OCI-M2 (cell line): ENCODE measurements at regions not wholly inside any gene's neighbourhood (a gene's known extent, or its start where the extent isn't known, plus 50 kb on each side); places are given as distances from the start of the nearest gene placed in this dataset.
"Not testable (repeated sequence)": the region's sequence is repeated elsewhere in the genome, so short reads cannot be mapped to it uniquely, and the experiment has no call there.

Source experiments
- DNase-seq: peaks from one replicate; lab custom pipeline; 2025; ENCODE audit not compliant: unreplicated experiment; lab: John Stamatoyannopoulos, UW

- not testable (repeated sequence) for DNase-seq
These were observed 134.3 kb downstream of the CCDC71L start for GRCh38 chr7:106526617-106527016.

- no peak for DNase-seq
These were observed 136.3 kb downstream of the CCDC71L start for GRCh38 chr7:106524690-106525059.

DNA sequence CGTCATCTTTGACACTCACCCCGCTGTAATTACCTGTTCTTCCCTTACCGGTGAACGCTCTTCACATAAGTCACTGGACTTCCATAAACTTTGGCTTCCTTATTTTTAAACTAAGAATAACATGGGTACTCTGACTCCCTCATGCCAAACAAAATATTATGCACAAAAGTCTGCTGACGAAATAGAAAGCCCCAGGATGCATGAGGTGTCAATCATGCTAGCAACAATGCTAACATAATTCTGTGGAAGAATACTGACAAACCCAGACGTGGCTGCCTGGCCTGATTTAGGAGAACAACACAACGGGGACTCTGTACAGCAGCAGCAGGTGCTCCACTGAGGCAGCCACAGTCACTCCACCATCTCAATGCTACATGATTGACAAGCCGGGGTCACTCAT, 137.5 kb downstream of the CCDC71L start:
- DNase-seq: no peak

- no peak for DNase-seq
These were observed 138.3 kb downstream of the CCDC71L start for GRCh38 chr7:106522696-106523095.

DNA sequence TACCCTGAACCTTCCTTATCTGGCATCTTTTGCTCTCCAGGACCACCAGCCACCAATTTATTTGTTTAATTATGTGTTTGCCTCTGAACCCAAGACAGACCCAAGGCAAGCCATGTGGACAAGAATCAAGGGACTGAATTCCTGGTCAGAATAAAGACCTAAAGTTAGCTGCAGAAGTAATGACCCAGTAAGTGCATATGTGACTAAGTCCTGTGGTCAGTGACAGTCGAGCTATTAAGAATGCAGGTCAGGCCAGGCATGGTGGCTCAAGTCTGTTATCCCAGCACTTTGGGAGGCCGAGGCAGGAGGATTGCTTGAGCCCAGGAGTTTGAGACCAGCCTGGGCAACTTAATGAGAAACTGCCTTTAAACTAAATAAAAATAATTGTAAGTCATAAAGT, 139.4 kb downstream of the CCDC71L start:
- DNase-seq: no peak

- DNase-seq: no peak
These were observed 139.9 kb downstream of the CCDC71L start for GRCh38 chr7:106520962-106521514.

DNA sequence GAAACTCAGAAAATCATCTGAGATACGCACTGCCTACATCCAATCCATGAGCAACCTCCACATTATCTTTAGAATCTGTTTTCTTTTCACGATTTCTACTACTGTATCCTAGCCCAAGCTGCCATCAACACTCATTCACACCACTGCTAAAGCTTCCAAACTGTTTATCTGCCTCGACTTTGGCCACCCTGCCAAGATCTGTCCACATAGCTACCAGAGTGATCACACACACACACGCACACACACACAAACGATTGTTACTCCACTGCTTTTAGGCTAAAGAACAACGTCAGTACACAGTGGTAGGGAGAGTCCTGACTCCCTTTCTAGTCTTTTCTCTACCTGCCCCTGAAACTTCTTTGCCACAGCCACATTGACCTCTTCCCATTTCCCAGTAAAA, 142.0 kb downstream of the CCDC71L start:
- DNase-seq: no peak

DNA sequence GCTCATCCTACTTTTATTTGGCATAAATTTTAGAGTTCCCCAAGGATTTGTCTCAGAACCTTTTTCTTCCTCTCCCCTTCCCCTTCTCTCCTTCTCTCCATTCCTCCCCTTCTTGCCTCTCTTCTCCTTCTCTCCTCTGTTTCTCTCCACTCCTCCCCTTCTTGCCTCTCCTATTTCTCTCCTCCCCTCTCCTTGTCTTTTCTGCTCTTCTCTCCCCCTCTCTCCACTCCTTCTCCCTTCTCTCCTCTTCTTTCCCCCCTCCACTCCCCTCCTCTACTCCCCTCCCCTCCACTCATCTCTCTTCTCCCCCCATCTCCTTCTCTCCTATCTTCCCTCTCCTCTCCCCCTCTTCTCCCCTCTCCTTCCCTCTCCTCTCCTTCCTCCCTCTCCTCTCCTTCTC, 142.7 kb downstream of the CCDC71L start:
- no peak for DNase-seq

DNA sequence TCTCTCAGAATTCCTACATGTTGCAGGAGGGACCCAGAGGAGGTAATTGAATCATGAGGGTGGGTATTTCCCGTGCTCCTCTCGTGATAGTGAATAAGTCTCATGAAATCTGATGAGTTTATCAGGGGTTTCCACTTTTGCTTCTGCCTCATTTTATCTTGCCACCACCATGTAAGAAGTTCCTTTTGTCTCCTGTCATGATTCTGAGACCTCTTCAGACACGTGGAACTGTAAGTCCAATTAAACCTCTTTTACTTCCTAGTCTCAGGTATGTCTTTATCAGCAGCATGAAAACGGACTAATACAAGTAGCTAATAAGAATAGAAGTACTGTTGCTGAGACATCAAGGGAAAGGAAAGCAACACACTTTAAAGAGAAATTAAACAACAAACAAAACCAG, 143.4 kb downstream of the CCDC71L start:
- DNase-seq: no peak

DNA sequence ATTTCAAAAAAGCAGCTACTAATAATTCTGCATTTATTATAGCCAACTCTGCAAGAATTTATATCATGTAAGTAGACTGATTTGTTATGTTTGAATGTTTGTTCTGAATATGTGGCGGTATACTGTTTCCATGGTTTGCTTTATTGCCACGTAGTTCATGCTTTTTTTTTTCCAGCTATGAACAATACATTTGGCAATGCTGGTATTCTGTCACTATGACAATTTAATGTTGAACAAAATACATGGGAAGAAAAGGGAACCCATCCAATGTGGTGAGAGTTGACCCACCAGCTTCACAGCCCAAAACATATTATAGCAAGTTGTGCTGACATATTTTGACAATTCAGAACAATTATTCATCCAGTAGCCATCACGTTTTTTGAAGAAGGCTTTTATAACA, 145.6 kb downstream of the CCDC71L start:
- no peak for DNase-seq

- no peak for DNase-seq
These were observed 146.1 kb downstream of the CCDC71L start for GRCh38 chr7:106514881-106515280.

- DNase-seq: no peak
These were observed 148.7 kb downstream of the CCDC71L start for GRCh38 chr7:106512217-106512616.

DNA sequence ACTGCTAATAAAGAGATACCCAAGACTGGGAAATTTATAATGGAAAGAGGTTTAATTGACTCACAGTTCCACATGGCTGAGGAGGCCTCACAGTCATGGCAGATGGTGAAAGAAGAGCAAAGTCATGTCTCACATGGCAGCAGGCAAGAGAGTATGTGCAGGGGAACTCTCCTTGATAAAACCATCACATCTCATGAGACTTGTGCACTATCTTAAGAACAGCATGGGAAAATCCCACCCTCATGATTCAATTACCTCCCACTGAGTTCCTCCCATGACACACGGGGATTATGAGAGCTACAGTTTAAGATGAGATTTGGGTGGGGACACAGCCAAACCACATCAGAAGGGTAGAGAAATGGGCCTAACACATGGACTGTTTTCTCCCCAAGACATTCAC, 156.3 kb downstream of the CCDC71L start:
- no peak for DNase-seq

- no peak for DNase-seq
These were observed 156.8 kb downstream of the CCDC71L start for GRCh38 chr7:106504207-106504606.

DNA sequence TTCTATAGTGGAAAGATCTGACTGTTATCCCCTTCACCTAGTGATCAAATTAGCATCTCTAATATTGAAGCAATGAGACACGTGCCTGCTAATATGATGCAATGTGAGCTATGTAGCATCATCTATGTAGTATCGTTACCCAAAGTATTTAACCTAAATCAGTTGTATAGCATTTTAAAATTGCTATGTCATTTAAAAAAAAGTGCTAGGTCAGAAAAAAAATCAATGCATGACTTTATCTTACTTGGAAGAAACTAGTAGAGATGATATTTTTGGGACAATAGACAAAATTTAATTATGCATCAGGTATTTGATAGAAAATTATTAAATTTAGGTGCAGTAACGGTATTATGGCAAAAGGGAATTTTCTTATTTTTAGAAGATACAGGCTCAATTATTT, 157.3 kb downstream of the CCDC71L start:
- no peak for DNase-seq

DNA sequence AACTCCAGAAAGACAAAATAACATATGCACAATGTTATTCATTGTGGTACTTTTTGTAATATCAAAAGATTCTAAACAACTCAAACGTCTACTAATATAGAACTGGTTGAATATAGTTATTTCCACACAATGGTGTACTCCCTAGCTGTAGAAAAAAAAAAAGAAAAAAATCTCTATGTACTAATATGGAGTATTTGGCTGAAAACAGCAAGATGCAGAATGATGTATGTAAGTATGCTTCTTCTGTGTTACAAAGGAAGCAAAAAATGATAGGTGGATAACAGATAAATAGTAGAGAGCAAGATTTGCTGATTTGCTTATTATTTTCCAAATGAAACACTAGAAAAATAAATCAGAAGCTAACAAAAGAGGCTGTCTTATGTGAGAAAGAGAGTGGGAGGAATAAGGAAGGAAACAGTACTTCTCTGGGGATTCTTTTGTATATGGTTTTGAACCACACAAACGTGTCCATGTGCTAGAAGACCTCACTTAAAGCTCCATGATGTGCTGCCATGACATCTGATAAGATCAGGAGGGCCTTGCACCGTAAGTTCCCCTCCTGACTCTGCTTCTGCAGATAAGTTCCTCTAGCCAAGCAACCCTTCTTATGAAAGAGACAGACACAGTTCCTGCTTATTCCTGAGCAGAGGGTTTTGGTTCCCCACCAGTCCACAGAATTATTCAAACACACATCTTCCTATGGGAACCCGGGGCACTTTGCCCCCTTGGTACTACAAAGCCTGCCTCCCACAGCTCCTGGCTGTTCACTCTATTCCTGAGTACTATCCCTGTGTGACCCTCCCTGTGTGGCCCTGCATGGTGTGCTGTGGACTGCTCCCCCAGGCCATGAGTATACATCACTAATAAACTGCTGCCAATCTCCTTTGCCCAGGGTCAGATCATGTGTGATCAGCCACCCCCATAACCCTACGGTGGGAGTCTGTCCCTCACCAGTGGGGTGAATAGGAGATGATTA, 159.1 kb downstream of the CCDC71L start:
- no peak for DNase-seq

- no peak for DNase-seq
These were observed 161.1 kb downstream of the CCDC71L start for GRCh38 chr7:106499897-106500296.

GRCh38 chr7:106498005-106498404, 163.0 kb downstream of the CCDC71L start:
- not testable (repeated sequence) for DNase-seq

DNA sequence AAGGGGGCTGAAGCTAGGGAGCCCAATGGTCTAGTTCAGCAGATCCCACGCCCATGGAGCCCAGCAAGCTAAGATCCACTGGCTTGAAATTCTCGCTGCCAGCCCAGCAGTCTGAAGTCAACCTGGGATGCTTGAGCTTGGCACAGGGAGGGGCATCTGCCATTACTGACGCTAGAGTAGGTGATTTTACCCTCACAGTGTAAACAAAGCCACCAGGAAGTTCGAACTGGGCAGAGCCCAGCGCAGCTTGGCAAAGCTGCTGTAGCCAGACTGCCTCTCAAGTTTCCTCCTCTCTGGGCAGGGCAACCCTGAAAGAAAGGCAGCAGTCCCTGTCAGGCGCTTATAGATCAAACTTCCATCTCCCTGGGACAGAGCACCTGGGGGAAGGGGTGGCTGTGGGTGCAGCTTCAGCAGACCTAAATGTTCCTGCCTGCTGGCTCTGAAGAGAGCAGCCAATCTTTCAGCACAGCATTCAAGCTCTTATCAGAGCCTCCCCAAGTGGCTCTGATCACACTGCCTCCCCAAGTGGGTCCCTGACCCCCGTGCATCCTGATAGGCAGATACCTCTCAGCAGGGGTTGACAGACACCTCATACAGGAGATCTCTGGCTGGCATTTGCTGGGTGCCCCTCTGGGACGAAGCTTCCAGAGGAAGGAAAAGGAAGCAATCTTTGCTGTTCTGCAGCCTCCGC, 167.8 kb downstream of the CCDC71L start:
- DNase-seq: no peak

GRCh38 chr7:106488465-106488864, 172.5 kb downstream of the CCDC71L start:
- DNase-seq: no peak

- no peak for DNase-seq
These were observed 173.1 kb downstream of the CCDC71L start for GRCh38 chr7:106487892-106488291.

DNA sequence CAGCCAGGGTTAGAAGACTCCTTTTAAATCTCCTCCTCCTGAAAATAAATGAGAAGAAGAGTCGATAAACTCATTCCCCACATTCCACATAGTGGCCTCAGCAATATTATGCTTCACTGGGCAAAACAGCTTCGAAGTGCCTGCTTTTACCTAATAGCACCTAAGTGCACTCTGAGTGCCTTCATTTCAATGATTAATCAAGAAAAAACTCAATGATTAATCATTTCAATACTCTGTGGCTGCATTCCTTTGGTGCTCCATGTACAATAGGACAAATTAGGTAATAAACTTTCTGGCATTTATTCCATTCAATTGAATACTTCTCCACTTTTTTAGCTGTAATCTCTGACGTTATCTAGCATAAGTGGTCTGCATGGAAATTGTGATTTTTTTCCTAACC, 174.6 kb downstream of the CCDC71L start:
- DNase-seq: no peak
